GM18499 (cell line): ENCODE measurements at regions not wholly inside any gene's neighbourhood (a gene's known extent, or its start where the extent isn't known, plus 50 kb on each side); places are given as distances from the start of the nearest gene placed in this dataset.
A peak's percentile ranks its signal among the peaks of the same experiment; 100 is the strongest.
"Not testable (repeated sequence)": the region's sequence is repeated elsewhere in the genome, so short reads cannot be mapped to it uniquely, and the experiment has no call there.

ENCODE experiments used
- ATAC-seq: cut with Tn5 transposase; IDR thresholded peaks from one replicate; pipeline ENCODE4 v1.9.1; 2021; ENCODE audit warnings: moderate number of reproducible peaks; ENCODE audit not compliant: insufficient read depth, unreplicated experiment

GRCh38 chr3:514192-514591 is 317.6 kb downstream of the CHL1 start:
- ATAC-seq, result no peak

GRCh38 chr3:519026-519425 is 322.5 kb downstream of the CHL1 start:
- ATAC-seq, result no peak

- ATAC-seq, result no peak
Observed at GRCh38 chr3:522888-523287, 326.3 kb downstream of the CHL1 start.

DNA sequence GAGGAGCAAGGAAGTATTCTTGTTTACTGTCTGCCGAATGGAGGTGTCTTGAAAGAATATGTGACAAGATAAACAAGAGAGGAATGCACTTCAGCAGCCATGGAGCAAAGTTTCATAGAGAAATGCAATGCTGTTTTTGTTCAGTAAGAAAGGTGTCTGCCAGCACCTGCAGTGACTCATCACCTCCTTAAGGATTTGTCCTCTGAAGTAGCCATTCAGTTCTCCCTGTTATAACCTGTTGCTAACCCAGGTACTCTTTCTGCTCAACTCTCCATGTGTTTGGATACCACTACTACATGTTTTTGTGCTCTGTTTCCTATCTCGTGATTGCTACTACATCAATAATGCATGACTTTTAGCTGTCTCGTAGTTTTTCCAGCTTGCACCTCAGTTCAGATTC is 328.9 kb downstream of the CHL1 start:
- ATAC-seq, result no peak

GRCh38 chr3:535566-536416 is 339.2 kb downstream of the CHL1 start:
- ATAC-seq, result no peak

- ATAC-seq, result no peak
Observed at GRCh38 chr3:536417-536813, 339.9 kb downstream of the CHL1 start.

DNA sequence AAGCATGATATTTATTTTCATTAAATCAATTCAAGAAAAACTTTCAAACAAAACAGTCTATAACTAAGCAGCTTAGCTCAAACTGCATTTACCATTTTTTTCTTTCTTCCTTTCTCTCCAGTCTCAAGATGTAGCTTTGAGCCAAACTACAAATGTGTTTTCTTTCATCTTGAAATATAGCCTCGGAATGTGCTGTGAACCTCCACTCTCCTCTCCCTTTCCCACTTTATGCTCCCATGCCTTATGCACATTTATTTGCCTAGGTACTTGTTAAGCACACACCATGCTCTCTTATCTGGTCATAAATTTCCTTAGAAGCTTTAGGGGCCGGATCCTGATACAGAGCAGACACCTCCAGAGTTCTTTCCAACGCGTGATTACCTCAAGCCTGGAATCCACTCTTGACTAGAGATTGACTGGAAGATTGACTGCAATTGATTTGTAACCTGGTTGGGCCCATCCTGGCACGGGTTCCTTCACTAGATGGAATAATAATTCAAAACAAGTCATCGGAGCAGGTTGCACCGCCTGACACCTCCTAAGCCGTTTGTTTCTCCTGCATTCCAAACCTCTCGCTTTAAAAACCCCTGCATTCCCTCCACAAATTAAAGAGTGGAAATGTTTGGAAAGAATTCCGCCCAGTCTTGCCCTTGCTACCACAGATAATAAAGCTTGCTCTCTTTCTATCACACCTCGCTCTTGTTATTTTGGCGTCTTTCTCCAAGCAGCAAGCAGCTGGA is 344.7 kb downstream of the CHL1 start:
- no peak for ATAC-seq

DNA sequence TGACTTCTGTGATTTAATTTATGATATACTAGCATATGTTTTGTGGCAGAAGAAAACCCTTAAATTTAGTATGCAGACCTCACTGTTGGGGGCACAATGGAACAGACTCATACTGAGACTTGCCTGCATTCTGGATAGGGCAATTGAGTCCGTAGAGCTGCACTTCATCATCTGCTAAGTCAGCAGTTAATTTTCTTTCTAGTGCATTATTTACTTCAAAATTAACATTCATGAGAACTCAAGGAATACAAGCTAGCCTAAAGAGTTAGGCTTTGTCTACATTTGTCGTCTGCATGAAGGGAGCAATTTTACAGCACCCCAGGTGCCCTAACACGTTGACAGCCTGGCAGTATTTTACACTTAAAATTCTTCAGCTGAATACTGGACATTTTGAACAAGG is 345.5 kb downstream of the CHL1 start:
- no peak for ATAC-seq

- no peak for ATAC-seq
Observed at GRCh38 chr3:549636-550035, 353.1 kb downstream of the CHL1 start.

- no peak for ATAC-seq
Observed at GRCh38 chr3:550471-550870, 353.9 kb downstream of the CHL1 start.

GRCh38 chr3:557972-558371 is 361.4 kb downstream of the CHL1 start:
- ATAC-seq, result peak; percentile 100

DNA sequence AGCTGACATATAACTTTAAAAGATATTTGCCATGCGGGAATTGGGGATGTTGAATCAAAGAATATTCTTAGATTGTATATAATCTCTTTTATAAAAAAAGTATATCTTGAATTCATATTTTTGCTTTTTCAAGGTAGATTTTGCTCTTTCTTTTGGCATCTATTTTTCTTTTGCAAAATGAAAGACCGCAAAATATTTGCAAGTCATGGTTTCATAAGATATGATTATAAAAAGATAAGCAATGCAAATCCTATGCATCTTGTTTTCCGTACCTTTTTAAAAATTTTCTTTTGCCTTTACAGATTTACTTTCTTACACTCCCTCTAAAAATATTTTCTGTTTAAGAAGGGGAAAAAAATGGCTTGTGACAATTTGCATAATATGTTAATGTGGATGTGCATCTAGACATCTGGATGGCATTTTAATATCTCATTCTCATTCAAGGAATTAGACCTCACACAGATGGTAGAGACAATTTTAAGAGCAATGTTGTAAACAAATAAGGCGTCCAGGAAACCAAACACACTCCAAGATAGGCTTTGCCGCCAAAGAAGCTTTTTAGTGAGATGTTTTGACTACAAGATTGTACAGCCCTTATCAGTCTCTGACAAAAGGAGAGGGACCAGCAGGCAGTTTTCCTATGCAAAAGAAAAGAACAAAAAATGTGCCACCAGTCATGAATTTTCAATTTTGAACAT is 371.1 kb downstream of the CHL1 start:
- no peak for ATAC-seq

DNA sequence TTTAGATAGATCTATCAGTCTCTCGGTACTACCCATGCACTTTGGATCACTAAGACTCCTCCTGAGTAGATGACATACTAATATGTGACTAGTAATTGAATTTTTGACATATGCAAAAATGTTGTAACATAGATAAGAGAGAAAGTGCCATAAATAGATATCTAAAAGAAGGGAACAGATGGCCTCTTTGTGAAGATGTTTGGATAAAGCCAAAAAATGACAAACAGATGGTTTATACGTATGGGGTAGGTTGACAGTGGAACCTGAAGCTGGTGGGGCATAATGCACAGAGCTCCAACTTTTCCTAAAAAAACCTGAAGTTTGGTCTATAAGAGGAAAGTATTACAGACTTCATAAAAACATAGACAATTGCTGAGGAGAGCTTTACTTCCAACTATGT is 383.0 kb downstream of the CHL1 start:
- not testable (repeated sequence) for ATAC-seq

GRCh38 chr3:589066-589465 is 392.5 kb downstream of the CHL1 start:
- not testable (repeated sequence) for ATAC-seq

- ATAC-seq, result not testable (repeated sequence)
Observed at GRCh38 chr3:597304-597703, 400.7 kb downstream of the CHL1 start.

- ATAC-seq, result not testable (repeated sequence)
Observed at GRCh38 chr3:597746-598145, 401.2 kb downstream of the CHL1 start.

DNA sequence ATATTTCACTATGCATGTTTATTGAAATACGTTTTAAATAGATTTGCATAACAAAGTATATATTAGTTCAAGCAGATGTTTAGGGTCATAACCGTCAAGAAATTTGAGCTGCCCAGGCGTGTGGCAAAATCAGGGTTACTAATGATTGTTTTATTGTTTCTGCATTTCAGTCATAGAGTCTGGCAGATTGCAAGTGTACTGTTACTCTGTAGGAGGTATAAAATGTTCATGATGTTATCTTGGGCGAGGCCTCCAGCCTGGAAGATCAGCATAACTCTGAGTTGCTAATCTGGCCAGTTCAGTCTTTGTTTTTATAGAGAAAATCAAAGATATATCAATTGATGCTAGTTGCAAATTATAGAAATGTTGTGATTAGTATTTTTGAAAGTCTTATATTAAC is 410.9 kb downstream of the CHL1 start:
- not testable (repeated sequence) for ATAC-seq

DNA sequence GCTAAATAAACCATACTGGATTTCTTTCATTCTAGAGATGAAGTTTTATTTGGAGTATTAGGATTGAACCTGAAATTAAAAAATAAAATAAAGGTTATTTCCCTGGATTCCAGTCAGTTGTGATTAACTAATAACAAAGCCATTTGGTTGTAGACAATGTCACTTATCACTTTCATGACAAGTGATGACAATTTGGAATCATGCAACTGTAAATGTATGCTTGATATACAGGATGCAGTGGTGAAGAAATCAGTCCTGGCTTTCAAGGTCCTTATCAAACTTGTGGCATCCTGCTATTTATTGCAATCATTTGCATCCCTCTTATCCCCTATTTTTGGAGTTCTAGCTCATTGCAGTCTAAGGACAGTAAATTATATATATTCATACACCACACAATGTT is 425.2 kb downstream of the CHL1 start:
- no peak for ATAC-seq

DNA sequence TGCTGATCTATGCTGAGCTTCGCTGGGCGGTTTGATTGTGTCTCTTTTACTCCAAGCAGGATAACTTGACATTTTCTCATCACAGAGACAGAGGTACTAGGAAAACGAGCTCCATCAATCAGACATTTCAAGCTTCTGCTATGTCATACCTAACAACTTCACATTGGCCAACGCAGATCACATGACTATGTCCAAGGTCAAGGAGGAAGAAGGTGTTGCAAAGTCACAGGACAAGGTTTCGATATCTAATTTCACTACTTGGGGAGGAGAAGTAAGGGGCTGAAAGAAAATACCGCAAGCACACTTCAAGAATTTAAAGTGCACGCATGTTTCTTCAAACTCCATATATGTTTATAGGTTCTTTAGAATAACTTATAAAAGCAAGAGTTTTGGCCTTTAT is 425.8 kb downstream of the CHL1 start:
- ATAC-seq, result no peak

GRCh38 chr3:623914-624545 is 427.5 kb downstream of the CHL1 start:
- ATAC-seq, result no peak
